HCT116 (cell line): ENCODE measurements at regions not wholly inside any gene's neighbourhood (a gene's known extent, or its start where the extent isn't known, plus 50 kb on each side); places are given as distances from the start of the nearest gene placed in this dataset.

ENCODE experiments used
- EZH2 ChIP-seq: fragments of 200-600 bp; sonication (generic); IDR thresholded peaks from 2 replicates; pipeline ENCODE4 v1.6.1; 2017; ENCODE audit warnings: antibody characterized with exemption, mixed run types
- POLR2A ChIP-seq: IDR thresholded peaks from 2 replicates; pipeline ENCODE4 v1.7.0; 2011; ENCODE audit warnings: borderline replicate concordance; ENCODE audit not compliant: insufficient read depth, insufficient read length; ENCODE audit errors: extremely low read depth
- POLR2AphosphoS5 ChIP-seq: IDR thresholded peaks from 2 replicates; pipeline ENCODE4 v1.6.1; 2011; ENCODE audit warnings: mild to moderate bottlenecking, low read depth, low read length, moderate library complexity
- SIN3A ChIP-seq: IDR thresholded peaks from 2 replicates; pipeline ENCODE4 v1.6.1; 2012; ENCODE audit warnings: low read depth
- TCF7L2 ChIP-seq: IDR thresholded peaks from 2 replicates; pipeline ENCODE4 v1.7.0; 2011; ENCODE audit warnings: borderline replicate concordance, inconsistent platforms; ENCODE audit not compliant: insufficient read depth, insufficient read length; ENCODE audit errors: extremely low read depth
- ZNF274 ChIP-seq: fragments of 200-500 bp; sonication (Bioruptor generic); IDR thresholded peaks from 2 replicates; pipeline ENCODE4 v1.6.1; 2014; ENCODE audit warnings: mild to moderate bottlenecking, low read depth, low read length, inconsistent platforms
- TF ChIP-seq, protein P1 (sequence below): IDR thresholded peaks from 2 replicates; pipeline ENCODE4 v1.6.1; 2011; ENCODE audit warnings: mild to moderate bottlenecking, low read length, moderate library complexity; ENCODE audit not compliant: insufficient replicate concordance; ENCODE audit errors: extremely low read depth
- TF ChIP-seq, protein P2 (sequence below), 3 experiments: fragments of 200-600 bp in 1 of 3; sonication (generic) in 1 of 3; IDR thresholded peaks in 2 of 3; conservative IDR thresholded peaks in 1 of 3; 2 replicates each; pipeline ENCODE4 v1.5.1; 2012 to 2017; ENCODE audit warnings: low read depth in 2 of 3, low read length in 2 of 3, antibody characterized with exemption in 1 of 3, borderline replicate concordance in 1 of 3, control low read depth in 1 of 3, mild to moderate bottlenecking in 1 of 3, mixed read lengths in 1 of 3, mixed run types in 1 of 3, moderate library complexity in 1 of 3; ENCODE audit not compliant: insufficient read depth in 1 of 3
- TF ChIP-seq, protein P3 (sequence below): IDR thresholded peaks from 2 replicates; pipeline ENCODE4 v1.6.1; 2012
- TF ChIP-seq, protein P4 (sequence below): IDR thresholded peaks from 2 replicates; pipeline ENCODE4 v1.6.1; 2012

DNA sequence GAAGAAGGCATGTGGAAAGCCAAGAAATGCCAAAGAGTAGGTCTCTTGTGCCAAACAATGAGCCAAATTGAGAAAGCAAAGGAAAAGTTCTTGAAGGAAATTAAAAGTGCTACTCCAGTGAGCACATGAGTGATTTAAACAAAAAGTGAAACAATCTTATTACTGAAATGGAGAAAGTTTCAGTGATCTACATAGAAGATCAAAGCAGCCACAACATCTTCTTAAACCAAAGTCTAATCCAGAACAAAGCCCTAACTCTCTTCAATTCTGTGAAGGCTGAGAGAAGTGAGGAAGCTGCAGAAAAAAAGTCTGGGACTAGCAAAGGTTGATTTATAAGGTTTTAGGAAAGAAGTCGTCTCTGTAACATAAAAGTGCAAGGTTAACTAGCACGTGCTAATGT is 259.6 kb downstream of the FLRT2 start:
- TF ChIP-seq EZH2 (no peak), POLR2A (no peak), SIN3A (no peak), ZNF274 (no peak), POLR2AphosphoS5 (no peak), TCF7L2 (no peak)
- TF ChIP-seq, protein P1, sequence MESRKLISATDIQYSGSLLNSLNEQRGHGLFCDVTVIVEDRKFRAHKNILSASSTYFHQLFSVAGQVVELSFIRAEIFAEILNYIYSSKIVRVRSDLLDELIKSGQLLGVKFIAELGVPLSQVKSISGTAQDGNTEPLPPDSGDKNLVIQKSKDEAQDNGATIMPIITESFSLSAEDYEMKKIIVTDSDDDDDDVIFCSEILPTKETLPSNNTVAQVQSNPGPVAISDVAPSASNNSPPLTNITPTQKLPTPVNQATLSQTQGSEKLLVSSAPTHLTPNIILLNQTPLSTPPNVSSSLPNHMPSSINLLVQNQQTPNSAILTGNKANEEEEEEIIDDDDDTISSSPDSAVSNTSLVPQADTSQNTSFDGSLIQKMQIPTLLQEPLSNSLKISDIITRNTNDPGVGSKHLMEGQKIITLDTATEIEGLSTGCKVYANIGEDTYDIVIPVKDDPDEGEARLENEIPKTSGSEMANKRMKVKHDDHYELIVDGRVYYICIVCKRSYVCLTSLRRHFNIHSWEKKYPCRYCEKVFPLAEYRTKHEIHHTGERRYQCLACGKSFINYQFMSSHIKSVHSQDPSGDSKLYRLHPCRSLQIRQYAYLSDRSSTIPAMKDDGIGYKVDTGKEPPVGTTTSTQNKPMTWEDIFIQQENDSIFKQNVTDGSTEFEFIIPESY: no peak
- TF ChIP-seq, protein P2, sequence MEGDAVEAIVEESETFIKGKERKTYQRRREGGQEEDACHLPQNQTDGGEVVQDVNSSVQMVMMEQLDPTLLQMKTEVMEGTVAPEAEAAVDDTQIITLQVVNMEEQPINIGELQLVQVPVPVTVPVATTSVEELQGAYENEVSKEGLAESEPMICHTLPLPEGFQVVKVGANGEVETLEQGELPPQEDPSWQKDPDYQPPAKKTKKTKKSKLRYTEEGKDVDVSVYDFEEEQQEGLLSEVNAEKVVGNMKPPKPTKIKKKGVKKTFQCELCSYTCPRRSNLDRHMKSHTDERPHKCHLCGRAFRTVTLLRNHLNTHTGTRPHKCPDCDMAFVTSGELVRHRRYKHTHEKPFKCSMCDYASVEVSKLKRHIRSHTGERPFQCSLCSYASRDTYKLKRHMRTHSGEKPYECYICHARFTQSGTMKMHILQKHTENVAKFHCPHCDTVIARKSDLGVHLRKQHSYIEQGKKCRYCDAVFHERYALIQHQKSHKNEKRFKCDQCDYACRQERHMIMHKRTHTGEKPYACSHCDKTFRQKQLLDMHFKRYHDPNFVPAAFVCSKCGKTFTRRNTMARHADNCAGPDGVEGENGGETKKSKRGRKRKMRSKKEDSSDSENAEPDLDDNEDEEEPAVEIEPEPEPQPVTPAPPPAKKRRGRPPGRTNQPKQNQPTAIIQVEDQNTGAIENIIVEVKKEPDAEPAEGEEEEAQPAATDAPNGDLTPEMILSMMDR (IDR thresholded peaks at IDR 0.05 in 2 of 3, conservative IDR thresholded peaks at IDR 0.05 in 1 of 3; ENCODE audit: borderline replicate concordance in 1 of 3, insufficient read depth in 1 of 3, low read depth in 2 of 3, low read length in 2 of 3): no peak
- TF ChIP-seq, protein P3, sequence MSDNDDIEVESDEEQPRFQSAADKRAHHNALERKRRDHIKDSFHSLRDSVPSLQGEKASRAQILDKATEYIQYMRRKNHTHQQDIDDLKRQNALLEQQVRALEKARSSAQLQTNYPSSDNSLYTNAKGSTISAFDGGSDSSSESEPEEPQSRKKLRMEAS: no peak
- TF ChIP-seq, protein P4, sequence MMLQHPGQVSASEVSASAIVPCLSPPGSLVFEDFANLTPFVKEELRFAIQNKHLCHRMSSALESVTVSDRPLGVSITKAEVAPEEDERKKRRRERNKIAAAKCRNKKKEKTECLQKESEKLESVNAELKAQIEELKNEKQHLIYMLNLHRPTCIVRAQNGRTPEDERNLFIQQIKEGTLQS: no peak
